A673 (cell line): ENCODE measurements at regions not wholly inside any gene's neighbourhood (a gene's known extent, or its start where the extent isn't known, plus 50 kb on each side); places are given as distances from the start of the nearest gene placed in this dataset.
A peak's percentile ranks its signal among the peaks of the same experiment; 100 is the strongest.

ENCODE experiments used
- BruUV-seq: library from RNA; stranded (reverse); fragments of 400-500 nt; replicated peaks from 2 replicates; lab custom pipeline; 2021; lab: Mats Ljungman, UMichigan
- CTCF ChIA-PET: fragments of 300-600 bp; sonication (Branson Sonifier 250); formaldehyde crosslinking; loops from one replicate; lab custom pipeline; 2022; ENCODE audit warnings: antibody characterized with exemption; lab: Charles Lee
- POLR2A ChIA-PET: fragments of 300-600 bp; sonication (Branson Sonifier 250); formaldehyde crosslinking; loops from one replicate; lab custom pipeline; 2022; ENCODE audit warnings: antibody characterized with exemption; ENCODE audit not compliant: low non-redundant PET; lab: Charles Lee
- DNase-seq: peaks from one replicate; pipeline ENCODE4 v3.0.0-alpha.2; 2015; ENCODE audit warnings: low spot score
- H3K27ac ChIP-seq: fragments of 200-600 bp; sonication (generic); 2 replicates; pipeline ENCODE4 v1.5.1; 2016; ENCODE audit warnings: mixed run types, low read depth, mild to moderate bottlenecking, mixed read lengths, antibody characterized with exemption, low read length; ENCODE audit not compliant: poor library complexity, severe bottlenecking
- H3K27me3 ChIP-seq: fragments of 200-600 bp; sonication (generic); replicated peaks from 2 replicates; pipeline ENCODE4 v1.6.1; 2017; ENCODE audit warnings: mixed run types, low read depth, mild to moderate bottlenecking, mixed read lengths, antibody characterized with exemption, low read length; ENCODE audit not compliant: insufficient read depth, poor library complexity
- H3K36me3 ChIP-seq: fragments of 200-600 bp; sonication (generic); 2 replicates; pipeline ENCODE4 v1.6.1; 2016; ENCODE audit warnings: mixed run types, mild to moderate bottlenecking, mixed read lengths, antibody characterized with exemption, low read length; ENCODE audit not compliant: insufficient read depth, poor library complexity, severe bottlenecking
- H3K4me1 ChIP-seq: fragments of 200-600 bp; sonication (generic); 2 replicates; pipeline ENCODE4 v1.6.1; 2017; ENCODE audit warnings: mixed run types, mild to moderate bottlenecking, mixed read lengths, antibody characterized with exemption, low read length; ENCODE audit not compliant: insufficient read depth, poor library complexity, severe bottlenecking
- H3K4me3 ChIP-seq: fragments of 200-600 bp; sonication (generic); 2 replicates; pipeline ENCODE4 v1.5.1; 2016; ENCODE audit warnings: low read depth, mixed run types, mild to moderate bottlenecking, mixed read lengths, low read length; ENCODE audit not compliant: poor library complexity, severe bottlenecking
- H3K9me3 ChIP-seq: fragments of 200-600 bp; sonication (generic); 2 replicates; pipeline ENCODE4 v1.6.1; 2016; ENCODE audit warnings: mixed run types, low read depth, mild to moderate bottlenecking, mixed read lengths, antibody characterized with exemption, low read length; ENCODE audit not compliant: poor library complexity, severe bottlenecking
- EZH2 ChIP-seq: fragments of 200-600 bp; sonication (generic); IDR thresholded peaks from 2 replicates; pipeline ENCODE4 v1.6.1; 2017; ENCODE audit warnings: borderline replicate concordance, low read depth, mild to moderate bottlenecking, mixed read lengths, antibody characterized with exemption, low read length; ENCODE audit not compliant: poor library complexity, severe bottlenecking
- intact Hi-C: fragments of 100-400 bp; cut with micrococcal nuclease; formaldehyde crosslinking; loops from one replicate; pipeline ENCODE4 v1.10.0; 2022; ENCODE audit not compliant: unreplicated experiment
- TF ChIP-seq, protein P1 (sequence below): fragments of 300-800, 200-600 bp; sonication (generic); conservative IDR thresholded peaks from 2 replicates; pipeline ENCODE4 v1.5.1; 2017; ENCODE audit warnings: low read depth, mild to moderate bottlenecking, antibody characterized with exemption, low read length, moderate library complexity, mixed read lengths

DNA sequence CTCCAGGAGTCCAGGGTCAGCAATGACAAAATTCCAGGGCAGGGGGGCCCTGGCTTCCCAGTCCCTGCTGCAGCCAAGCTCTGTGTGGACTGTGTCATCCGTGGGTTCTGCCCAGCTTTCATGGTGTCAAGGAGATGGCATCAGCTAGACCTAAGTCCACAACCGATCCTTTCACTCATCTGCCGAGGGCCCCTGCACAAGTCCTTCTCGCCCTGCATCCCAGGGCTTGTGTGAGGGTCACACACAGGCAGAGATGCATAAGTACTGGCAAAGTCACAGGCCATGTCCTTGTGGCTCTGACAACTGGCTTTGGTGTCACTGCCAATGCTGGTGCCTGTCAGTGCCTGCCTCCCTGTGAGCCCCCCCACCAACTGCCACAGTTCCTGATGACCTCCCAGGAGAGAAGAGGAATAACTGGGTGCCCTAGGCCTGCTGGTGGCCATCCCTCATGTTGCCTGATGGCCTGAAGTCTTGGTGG lies 181.4 kb upstream of the CST7 start:
- BruUV-seq = no TSS peak
- intact Hi-C loops = no loop called here
- no peaks in the 10 kb centered on the region for H3K36me3 ChIP-seq

DNA sequence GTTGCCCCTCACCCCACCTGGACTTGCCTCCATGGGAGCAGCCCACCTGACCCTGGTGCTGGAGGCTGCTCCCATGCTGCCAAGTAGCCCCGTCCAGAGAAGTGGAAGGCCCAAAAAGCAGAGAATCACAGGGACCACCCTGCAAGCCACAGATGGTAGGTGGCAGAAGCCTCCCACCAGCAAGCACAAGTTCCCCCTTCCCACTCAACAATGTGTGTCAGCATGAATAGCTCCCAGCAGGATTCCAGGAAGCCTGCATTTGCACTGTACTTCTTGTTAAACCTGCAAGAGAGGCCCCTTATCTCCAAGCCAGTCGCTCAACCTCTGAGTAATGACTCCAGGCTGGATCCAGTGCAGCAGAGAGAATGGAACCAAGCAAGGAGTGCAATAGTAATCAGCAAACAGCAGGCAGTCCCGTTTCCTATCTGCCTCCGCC lies 180.8 kb upstream of the CST7 start:
- CTCF ChIA-PET = no interaction called here
- BruUV-seq = no TSS peak
- intact Hi-C loops = no loop called here

More for the DNA sequence above, 181.4 kb upstream of the CST7 start:
- CTCF ChIA-PET = no interaction called here
- Histone ChIP-seq H3K4me3 (no peak overlapping the region), H3K27me3 (no peaks in the 10 kb centered on the region), H3K27ac (peak overlapping the region; percentile 82), H3K4me1 (peaks cover 42% of the 10 kb centered on the region), H3K9me3 (no peaks in the 10 kb centered on the region)
- no peak for DNase-seq
- POLR2A ChIA-PET = no interaction called here
- TF ChIP-seq, protein P1, sequence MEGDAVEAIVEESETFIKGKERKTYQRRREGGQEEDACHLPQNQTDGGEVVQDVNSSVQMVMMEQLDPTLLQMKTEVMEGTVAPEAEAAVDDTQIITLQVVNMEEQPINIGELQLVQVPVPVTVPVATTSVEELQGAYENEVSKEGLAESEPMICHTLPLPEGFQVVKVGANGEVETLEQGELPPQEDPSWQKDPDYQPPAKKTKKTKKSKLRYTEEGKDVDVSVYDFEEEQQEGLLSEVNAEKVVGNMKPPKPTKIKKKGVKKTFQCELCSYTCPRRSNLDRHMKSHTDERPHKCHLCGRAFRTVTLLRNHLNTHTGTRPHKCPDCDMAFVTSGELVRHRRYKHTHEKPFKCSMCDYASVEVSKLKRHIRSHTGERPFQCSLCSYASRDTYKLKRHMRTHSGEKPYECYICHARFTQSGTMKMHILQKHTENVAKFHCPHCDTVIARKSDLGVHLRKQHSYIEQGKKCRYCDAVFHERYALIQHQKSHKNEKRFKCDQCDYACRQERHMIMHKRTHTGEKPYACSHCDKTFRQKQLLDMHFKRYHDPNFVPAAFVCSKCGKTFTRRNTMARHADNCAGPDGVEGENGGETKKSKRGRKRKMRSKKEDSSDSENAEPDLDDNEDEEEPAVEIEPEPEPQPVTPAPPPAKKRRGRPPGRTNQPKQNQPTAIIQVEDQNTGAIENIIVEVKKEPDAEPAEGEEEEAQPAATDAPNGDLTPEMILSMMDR = no peak
- TF ChIP-seq EZH2 = no peak

DNA sequence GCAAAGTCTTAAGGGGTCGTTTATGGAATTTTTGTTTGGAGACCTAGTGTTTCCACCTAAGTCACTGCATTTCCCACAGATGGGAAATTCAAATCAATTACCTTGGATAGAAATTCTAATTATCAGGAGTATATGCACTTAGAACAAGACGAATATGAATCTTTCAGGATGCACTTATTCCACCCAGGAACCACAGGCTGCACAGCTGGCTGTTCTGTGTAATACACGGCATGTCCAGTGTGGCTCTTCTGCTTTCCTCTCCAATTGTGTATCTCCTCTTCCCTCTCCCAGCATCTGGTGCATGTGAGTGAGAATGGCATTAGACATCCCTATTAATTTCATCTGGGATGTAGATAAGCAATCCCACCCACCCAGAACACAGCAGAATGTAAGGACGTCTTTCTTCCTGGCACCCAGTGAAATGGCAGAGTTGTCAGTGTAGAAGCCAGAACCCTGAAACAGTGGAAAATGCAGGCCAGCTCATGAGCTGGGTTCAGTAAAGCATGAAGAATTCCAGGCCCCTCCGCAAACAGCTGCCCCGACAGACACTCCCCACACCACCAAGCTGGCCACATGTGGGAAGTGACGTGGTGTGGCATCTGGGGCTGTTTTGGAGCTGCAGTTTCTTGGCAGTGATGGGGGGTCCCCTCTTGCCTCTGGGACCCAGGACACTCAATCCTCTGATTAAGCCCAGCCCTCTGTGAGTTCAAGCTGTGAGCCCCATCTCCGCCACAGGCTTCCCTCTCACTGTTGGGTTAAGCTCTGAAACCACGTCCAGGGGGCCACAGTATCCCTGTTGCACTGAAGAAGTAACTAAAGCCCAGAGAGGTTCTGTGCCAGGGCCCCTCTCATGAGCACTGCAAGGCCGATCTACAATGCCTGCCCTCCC lies 180.1 kb upstream of the CST7 start:
- Histone ChIP-seq H3K9me3 (no peaks in the 10 kb centered on the region), H3K4me1 (peaks cover 42% of the 10 kb centered on the region), H3K27me3 (no peaks in the 10 kb centered on the region), H3K27ac (peak overlapping the region; percentile 82), H3K36me3 (no peaks in the 10 kb centered on the region), H3K4me3 (no peak overlapping the region)
- no peak for DNase-seq
- no TSS peak for BruUV-seq
- TF ChIP-seq, protein P1 = no peak
- no peak for TF ChIP-seq EZH2
- ChIA-PET POLR2A (no interaction called here), CTCF (no interaction called here)
- intact Hi-C loops = no loop called here

More for the DNA sequence above, 180.8 kb upstream of the CST7 start:
- H3K27ac ChIP-seq = peak overlapping the region; percentile 82
- H3K27me3 ChIP-seq = no peaks in the 10 kb centered on the region
- H3K4me1 ChIP-seq = peaks cover 42% of the 10 kb centered on the region
- H3K4me3 ChIP-seq = no peak overlapping the region
- peak; percentile 91 for DNase-seq
- H3K36me3 ChIP-seq = no peaks in the 10 kb centered on the region
- TF ChIP-seq EZH2 = no peak
- TF ChIP-seq, protein P1 = no peak
- H3K9me3 ChIP-seq = no peaks in the 10 kb centered on the region
- POLR2A ChIA-PET = no interaction called here
